Panc1 (cell line): ENCODE measurements at regions not wholly inside any gene's neighbourhood (a gene's known extent, or its start where the extent isn't known, plus 50 kb on each side); places are given as distances from the start of the nearest gene placed in this dataset.

ENCODE experiments used
- ATAC-seq: fragments of 200-7000 bp; cut with Tn5 transposase; 2 replicates; pipeline ENCODE4 v1.9.1; 2020; ENCODE audit warnings: mild to moderate bottlenecking, moderate library complexity
- BruUV-seq: library from RNA; stranded (reverse); fragments of 400-500 nt; replicated peaks from 2 replicates; lab custom pipeline; 2021; lab: Mats Ljungman, UMichigan
- CTCF ChIA-PET: fragments of 300-600 bp; sonication (Branson Sonifier 250); formaldehyde crosslinking; loops from one replicate; lab custom pipeline; 2022; ENCODE audit warnings: antibody characterized with exemption; lab: Charles Lee
- POLR2A ChIA-PET: fragments of 300-600 bp; sonication (Branson Sonifier 250); formaldehyde crosslinking; loops from one replicate; lab custom pipeline; 2022; ENCODE audit warnings: antibody characterized with exemption; lab: Charles Lee
- DNase-seq: peaks from one replicate; pipeline ENCODE4 v3.0.0-alpha.2; 2010; ENCODE audit warnings: low read depth, low spot score
- H3K27ac ChIP-seq: 2 replicates; pipeline ENCODE4 v1.5.1; 2011; ENCODE audit warnings: mild to moderate bottlenecking, low read length, inconsistent platforms
- H3K27me3 ChIP-seq: fragments of 200-500 bp; sonication (Bioruptor generic); 2 replicates; pipeline ENCODE4 v1.6.0; 2014; ENCODE audit warnings: low read length, inconsistent platforms; ENCODE audit not compliant: control insufficient read depth, insufficient read depth
- H3K36me3 ChIP-seq: fragments of 200-500 bp; sonication (Bioruptor generic); 2 replicates; pipeline ENCODE4 v1.5.1; 2014; ENCODE audit warnings: inconsistent platforms, mild to moderate bottlenecking, low read length, moderate library complexity; ENCODE audit not compliant: control insufficient read depth, insufficient read depth
- H3K4me1 ChIP-seq: 2 replicates; pipeline ENCODE4 v1.5.1; 2011; ENCODE audit warnings: inconsistent platforms, mild to moderate bottlenecking, low read length, moderate library complexity; ENCODE audit not compliant: control insufficient read depth, insufficient read depth
- H3K4me3 ChIP-seq, 2 experiments: 2 replicates each; pipeline ENCODE4 v1.5.1; 2011 to 2012; ENCODE audit warnings: low read depth in 2 of 2, low read length in 2 of 2, mild to moderate bottlenecking in 2 of 2, inconsistent platforms in 1 of 2, moderate library complexity in 1 of 2
- H3K9me3 ChIP-seq: fragments of 200-500 bp; sonication (Bioruptor generic); 2 replicates; pipeline ENCODE4 v1.5.1; 2014; ENCODE audit warnings: low read depth, mild to moderate bottlenecking, inconsistent platforms, low read length, moderate library complexity; ENCODE audit not compliant: control insufficient read depth, insufficient read depth
- POLR2AphosphoS5 ChIP-seq: IDR thresholded peaks from 2 replicates; pipeline ENCODE4 v1.6.1; 2012; ENCODE audit warnings: mild to moderate bottlenecking, low read depth, low read length, moderate library complexity
- SIN3A ChIP-seq: IDR thresholded peaks from 2 replicates; pipeline ENCODE4 v1.6.1; 2012; ENCODE audit warnings: low read depth, mild to moderate bottlenecking, low read length, moderate library complexity, borderline replicate concordance; ENCODE audit not compliant: insufficient read depth
- TCF7L2 ChIP-seq: IDR thresholded peaks from 2 replicates; pipeline ENCODE4 v1.6.1; 2011; ENCODE audit warnings: mild to moderate bottlenecking, low read depth, low read length, inconsistent platforms
- in situ Hi-C: cut with HindIII; loops from 2 replicates; pipeline ENCODE4 v1.10.0; 2016; ENCODE audit warnings: low sequenced_read_pairs, low pct_unique_long_range_greater_than_20kb
- intact Hi-C: fragments of 100-400 bp; cut with micrococcal nuclease; formaldehyde crosslinking; loops from one replicate; pipeline ENCODE4 v1.10.0; 2022; ENCODE audit not compliant: unreplicated experiment
- TF ChIP-seq, protein P1 (sequence below), 2 experiments: IDR thresholded peaks; 2 replicates each; pipeline ENCODE4 v1.6.1; 2011 to 2012; ENCODE audit warnings: low read depth in 2 of 2, control low read depth in 1 of 2, low read length in 1 of 2, mild to moderate bottlenecking in 1 of 2, moderate library complexity in 1 of 2; ENCODE audit not compliant: insufficient read depth in 1 of 2
- TF ChIP-seq, protein P2 (sequence below): fragments of 450-650 bp; IDR thresholded peaks from 2 replicates; pipeline ENCODE4 v1.5.1; 2017; ENCODE audit warnings: mild to moderate bottlenecking

DNA sequence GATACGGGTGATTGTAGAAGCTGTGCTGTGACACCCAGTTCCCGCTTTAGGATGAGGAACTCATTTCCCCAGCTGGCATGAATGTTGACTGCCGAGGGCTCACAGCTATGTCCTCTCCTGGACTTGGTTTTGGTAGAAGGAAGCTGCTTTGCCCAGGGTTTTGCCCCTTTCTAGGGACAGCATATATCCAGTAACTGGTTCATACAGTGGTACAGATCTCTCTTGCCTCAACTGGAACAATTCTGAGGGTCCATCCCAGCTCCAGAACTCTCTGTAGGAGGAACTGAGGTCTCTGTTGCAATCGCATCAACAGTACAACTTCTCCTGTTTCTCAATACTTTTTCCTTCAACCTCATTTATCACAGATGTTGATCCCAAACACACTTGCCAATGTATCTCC lies 54.5 kb upstream of the FNDC3B start:
- Histone ChIP-seq H3K27me3 (no peaks in the 10 kb centered on the region), H3K27ac (no peak overlapping the region), H3K36me3 (no peaks in the 10 kb centered on the region), H3K4me3 (no peak overlapping the region), H3K4me1 (no peaks in the 10 kb centered on the region), H3K9me3 (no peaks in the 10 kb centered on the region)
- no TSS peak for BruUV-seq
- in situ Hi-C loops (no loop called here), intact Hi-C loops (no loop called here)
- DNase-seq (no peak), ATAC-seq (no peak)
- POLR2A ChIA-PET: interaction anchor here (0.5 kb wide), 1 partner anchor 54 kb away, joined by 12 read pairs; the partner anchor contains the start of gene FNDC3B
- CTCF ChIA-PET: no interaction called here
- TF ChIP-seq, protein P1, sequence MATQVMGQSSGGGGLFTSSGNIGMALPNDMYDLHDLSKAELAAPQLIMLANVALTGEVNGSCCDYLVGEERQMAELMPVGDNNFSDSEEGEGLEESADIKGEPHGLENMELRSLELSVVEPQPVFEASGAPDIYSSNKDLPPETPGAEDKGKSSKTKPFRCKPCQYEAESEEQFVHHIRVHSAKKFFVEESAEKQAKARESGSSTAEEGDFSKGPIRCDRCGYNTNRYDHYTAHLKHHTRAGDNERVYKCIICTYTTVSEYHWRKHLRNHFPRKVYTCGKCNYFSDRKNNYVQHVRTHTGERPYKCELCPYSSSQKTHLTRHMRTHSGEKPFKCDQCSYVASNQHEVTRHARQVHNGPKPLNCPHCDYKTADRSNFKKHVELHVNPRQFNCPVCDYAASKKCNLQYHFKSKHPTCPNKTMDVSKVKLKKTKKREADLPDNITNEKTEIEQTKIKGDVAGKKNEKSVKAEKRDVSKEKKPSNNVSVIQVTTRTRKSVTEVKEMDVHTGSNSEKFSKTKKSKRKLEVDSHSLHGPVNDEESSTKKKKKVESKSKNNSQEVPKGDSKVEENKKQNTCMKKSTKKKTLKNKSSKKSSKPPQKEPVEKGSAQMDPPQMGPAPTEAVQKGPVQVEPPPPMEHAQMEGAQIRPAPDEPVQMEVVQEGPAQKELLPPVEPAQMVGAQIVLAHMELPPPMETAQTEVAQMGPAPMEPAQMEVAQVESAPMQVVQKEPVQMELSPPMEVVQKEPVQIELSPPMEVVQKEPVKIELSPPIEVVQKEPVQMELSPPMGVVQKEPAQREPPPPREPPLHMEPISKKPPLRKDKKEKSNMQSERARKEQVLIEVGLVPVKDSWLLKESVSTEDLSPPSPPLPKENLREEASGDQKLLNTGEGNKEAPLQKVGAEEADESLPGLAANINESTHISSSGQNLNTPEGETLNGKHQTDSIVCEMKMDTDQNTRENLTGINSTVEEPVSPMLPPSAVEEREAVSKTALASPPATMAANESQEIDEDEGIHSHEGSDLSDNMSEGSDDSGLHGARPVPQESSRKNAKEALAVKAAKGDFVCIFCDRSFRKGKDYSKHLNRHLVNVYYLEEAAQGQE (IDR thresholded peaks at IDR 0.05; ENCODE audit: insufficient read depth in 1 of 2, low read depth in 2 of 2, low read length in 1 of 2): no peak
- no peak for TF ChIP-seq SIN3A

DNA sequence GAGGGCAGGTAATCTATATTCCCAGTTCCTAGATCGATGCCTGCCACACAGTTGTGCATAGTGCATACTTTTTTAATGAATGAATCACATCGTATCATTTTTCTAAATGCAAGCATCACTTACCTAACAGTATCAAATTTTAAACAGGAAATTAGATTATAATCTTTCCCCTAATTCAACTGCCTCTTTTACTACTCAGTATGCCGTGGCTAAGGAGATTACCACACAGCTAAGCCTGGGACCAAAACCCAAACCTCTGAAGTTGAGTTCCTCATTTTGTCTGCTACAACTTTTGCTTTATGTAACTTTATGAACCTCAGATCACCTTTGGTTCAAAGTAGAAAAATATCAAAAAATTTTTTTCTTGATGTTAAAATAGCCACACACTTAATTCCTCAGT lies 53.2 kb upstream of the FNDC3B start:
- H3K27ac ChIP-seq: no peak overlapping the region
- in situ Hi-C loops (no loop called here), intact Hi-C loops (no loop called here)
- H3K27me3 ChIP-seq: no peaks in the 10 kb centered on the region
- ATAC-seq (no peak), DNase-seq (no peak)
- TF ChIP-seq POLR2AphosphoS5: no peak
- TF ChIP-seq, protein P1 (IDR thresholded peaks at IDR 0.05; ENCODE audit: insufficient read depth in 1 of 2, low read depth in 2 of 2, low read length in 1 of 2): no peak
- ChIA-PET CTCF (no interaction called here), POLR2A (interaction anchor here (0.6 kb wide), 1 partner anchor 15 kb away, joined by 17 read pairs; no protein-coding TSS in a partner anchor)
- no peaks in the 10 kb centered on the region for H3K36me3 ChIP-seq
- H3K4me1 ChIP-seq: no peaks in the 10 kb centered on the region
- no peak overlapping the region for H3K4me3 ChIP-seq
- no TSS peak for BruUV-seq
- no peaks in the 10 kb centered on the region for H3K9me3 ChIP-seq

GRCh38 chr3:171986757-171987518 lies 52.4 kb upstream of the FNDC3B start:
- POLR2A ChIA-PET: no interaction called here
- BruUV-seq: no TSS peak
- CTCF ChIA-PET: no interaction called here
- Histone ChIP-seq H3K9me3 (no peaks in the 10 kb centered on the region), H3K27me3 (no peaks in the 10 kb centered on the region), H3K4me1 (no peaks in the 10 kb centered on the region), H3K36me3 (no peaks in the 10 kb centered on the region), H3K27ac (no peak overlapping the region), H3K4me3 (no peak overlapping the region)
- ATAC-seq (no peak), DNase-seq (no peak)
- TF ChIP-seq POLR2AphosphoS5: no peak
- TF ChIP-seq, protein P2, sequence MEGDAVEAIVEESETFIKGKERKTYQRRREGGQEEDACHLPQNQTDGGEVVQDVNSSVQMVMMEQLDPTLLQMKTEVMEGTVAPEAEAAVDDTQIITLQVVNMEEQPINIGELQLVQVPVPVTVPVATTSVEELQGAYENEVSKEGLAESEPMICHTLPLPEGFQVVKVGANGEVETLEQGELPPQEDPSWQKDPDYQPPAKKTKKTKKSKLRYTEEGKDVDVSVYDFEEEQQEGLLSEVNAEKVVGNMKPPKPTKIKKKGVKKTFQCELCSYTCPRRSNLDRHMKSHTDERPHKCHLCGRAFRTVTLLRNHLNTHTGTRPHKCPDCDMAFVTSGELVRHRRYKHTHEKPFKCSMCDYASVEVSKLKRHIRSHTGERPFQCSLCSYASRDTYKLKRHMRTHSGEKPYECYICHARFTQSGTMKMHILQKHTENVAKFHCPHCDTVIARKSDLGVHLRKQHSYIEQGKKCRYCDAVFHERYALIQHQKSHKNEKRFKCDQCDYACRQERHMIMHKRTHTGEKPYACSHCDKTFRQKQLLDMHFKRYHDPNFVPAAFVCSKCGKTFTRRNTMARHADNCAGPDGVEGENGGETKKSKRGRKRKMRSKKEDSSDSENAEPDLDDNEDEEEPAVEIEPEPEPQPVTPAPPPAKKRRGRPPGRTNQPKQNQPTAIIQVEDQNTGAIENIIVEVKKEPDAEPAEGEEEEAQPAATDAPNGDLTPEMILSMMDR: no peak
- no peak for TF ChIP-seq TCF7L2
- TF ChIP-seq, protein P1 (IDR thresholded peaks at IDR 0.05; ENCODE audit: insufficient read depth in 1 of 2, low read depth in 2 of 2, low read length in 1 of 2): no peak
- no peak for TF ChIP-seq SIN3A
- in situ Hi-C loops (no loop called here), intact Hi-C loops (no loop called here)
